HepG2 (cell line): ENCODE measurements at regions not wholly inside any gene's neighbourhood (a gene's known extent, or its start where the extent isn't known, plus 50 kb on each side); places are given as distances from the start of the nearest gene placed in this dataset.

Source experiments
- ATRX ChIP-seq: sonication (generic); formaldehyde crosslinking; IDR thresholded peaks from 2 replicates; pipeline ENCODE4 v1.4.0; 2020; ENCODE audit warnings: missing genetic modification reagents, borderline replicate concordance
- POLR2A ChIP-seq, 2 experiments: IDR thresholded peaks; 2 replicates each; pipeline ENCODE4 v1.6.1; 2011; ENCODE audit warnings: low read depth in 2 of 2, low read length in 2 of 2, mild to moderate bottlenecking in 1 of 2, moderate library complexity in 1 of 2; ENCODE audit not compliant: insufficient read depth in 1 of 2
- ZNF121 ChIP-seq: sonication (generic); formaldehyde crosslinking; IDR thresholded peaks from 2 replicates; pipeline ENCODE4 v1.5.0; 2020; ENCODE audit warnings: mild to moderate bottlenecking, missing genetic modification reagents
- ZSCAN12 ChIP-seq: sonication (generic); formaldehyde crosslinking; IDR thresholded peaks from 2 replicates; pipeline ENCODE4 v1.9.0; 2021; ENCODE audit warnings: mild to moderate bottlenecking, missing genetic modification reagents
- TF ChIP-seq, protein P1 (sequence below): sonication (generic); formaldehyde crosslinking; conservative IDR thresholded peaks from 2 replicates; pipeline ENCODE4 v1.8.0; 2022; ENCODE audit warnings: low read depth, missing genetic modification reagents

GRCh38 chr20:60900618-60901017, 351.4 kb upstream of the CDH4 start:
- TF ChIP-seq ZSCAN12 (CRISPR knock-in tag) (no peak), POLR2A (IDR thresholded peaks at IDR 0.05; ENCODE audit: insufficient read depth in 1 of 2, low read depth in 2 of 2, low read length in 2 of 2) (no peak), ZNF121 (CRISPR knock-in tag) (no peak), ATRX (CRISPR knock-in tag) (no peak)
- TF ChIP-seq, protein P1, sequence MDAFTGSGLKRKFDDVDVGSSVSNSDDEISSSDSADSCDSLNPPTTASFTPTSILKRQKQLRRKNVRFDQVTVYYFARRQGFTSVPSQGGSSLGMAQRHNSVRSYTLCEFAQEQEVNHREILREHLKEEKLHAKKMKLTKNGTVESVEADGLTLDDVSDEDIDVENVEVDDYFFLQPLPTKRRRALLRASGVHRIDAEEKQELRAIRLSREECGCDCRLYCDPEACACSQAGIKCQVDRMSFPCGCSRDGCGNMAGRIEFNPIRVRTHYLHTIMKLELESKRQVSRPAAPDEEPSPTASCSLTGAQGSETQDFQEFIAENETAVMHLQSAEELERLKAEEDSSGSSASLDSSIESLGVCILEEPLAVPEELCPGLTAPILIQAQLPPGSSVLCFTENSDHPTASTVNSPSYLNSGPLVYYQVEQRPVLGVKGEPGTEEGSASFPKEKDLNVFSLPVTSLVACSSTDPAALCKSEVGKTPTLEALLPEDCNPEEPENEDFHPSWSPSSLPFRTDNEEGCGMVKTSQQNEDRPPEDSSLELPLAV = no peak
